ENCODE measurements at regions not wholly inside any gene's neighbourhood (a gene's known extent, or its start where the extent isn't known, plus 50 kb on each side); places are given as distances from the start of the nearest gene placed in this dataset.

- H3K9me3 ChIP-seq (ENCODE audit: control insufficient read depth, insufficient read depth, low read depth, low read length), result no peaks in the 10 kb centered on the region
- H3K36me3 ChIP-seq (ENCODE audit: control insufficient read depth in 2 of 2, insufficient read depth in 1 of 2, low read length in 2 of 2), result no peaks in the 10 kb centered on the region
- CTCF ChIA-PET, result no interaction called here
- no peak for TF ChIP-seq ZNF280D (tag by site-specific recombination; IDR thresholded peaks at IDR 0.05)
- no peak for TF ChIP-seq ZNF223 (tag by site-specific recombination; IDR thresholded peaks at IDR 0.05)
- no peak for TF ChIP-seq KLF8 (tag by site-specific recombination; IDR thresholded peaks at IDR 0.05)
- TF ChIP-seq ZNF707 (tag by site-specific recombination; IDR thresholded peaks at IDR 0.05), result no peak
- TF ChIP-seq ZNF449 (tag by site-specific recombination; IDR thresholded peaks at IDR 0.05), result no peak
- TF ChIP-seq ZNF248 (tag by site-specific recombination; IDR thresholded peaks at IDR 0.05), result no peak
- no peak for TF ChIP-seq ZNF558 (tag by site-specific recombination; IDR thresholded peaks at IDR 0.05)
- TF ChIP-seq ZBTB49 (tag by site-specific recombination; IDR thresholded peaks at IDR 0.05; ENCODE audit: low read depth), result no peak
- TF ChIP-seq PRDM1 (tag by site-specific recombination; IDR thresholded peaks at IDR 0.05), result no peak
- TF ChIP-seq ZNF426 (tag by site-specific recombination; IDR thresholded peaks at IDR 0.05), result no peak
- no peak for TF ChIP-seq ZFP37 (tag by site-specific recombination; IDR thresholded peaks at IDR 0.05)
- TF ChIP-seq ZNF48 (tag by site-specific recombination; IDR thresholded peaks at IDR 0.05), result no peak
- no peak for TF ChIP-seq HIC1 (tag by site-specific recombination; IDR thresholded peaks at IDR 0.05)
- TF ChIP-seq MZF1 (tag by site-specific recombination; IDR thresholded peaks at IDR 0.05; ENCODE audit: borderline replicate concordance), result no peak
- POLR2A ChIA-PET, result no interaction called here
- H3K4me1 ChIP-seq (ENCODE audit: control insufficient read depth, insufficient read depth, low read length), result no peaks in the 10 kb centered on the region
- H3K27ac ChIP-seq (ENCODE audit: extremely low read depth, low read depth, low read length), result no peak overlapping the region
- no peak overlapping the region for H3K4me3 ChIP-seq (ENCODE audit: low read depth, low read length)
These were observed 229.9 kb downstream of the ADGRG6 start for GRCh38 chr6:142531727-142532126.

GRCh38 chr6:142534076-142534475 lies 232.3 kb downstream of the ADGRG6 start:
- Histone ChIP-seq H3K4me3 (ENCODE audit: low read depth, low read length) (no peak overlapping the region), H3K9me3 (ENCODE audit: control insufficient read depth, insufficient read depth, low read depth, low read length) (no peaks in the 10 kb centered on the region), H3K27ac (ENCODE audit: extremely low read depth, low read depth, low read length) (no peak overlapping the region), H3K36me3 (ENCODE audit: control insufficient read depth in 2 of 2, insufficient read depth in 1 of 2, low read length in 2 of 2) (no peaks in the 10 kb centered on the region), H3K4me1 (ENCODE audit: control insufficient read depth, insufficient read depth, low read length) (no peaks in the 10 kb centered on the region)
- ChIA-PET POLR2A (no interaction called here), CTCF (interaction anchor here (0.6 to 6.7 kb wide), 3 partner anchors 60 to 487 kb away, joined by 3 to 81 read pairs (median 4); no protein-coding TSS in a partner anchor)
- TF ChIP-seq ZNF341 (tag by site-specific recombination; IDR thresholded peaks at IDR 0.05; ENCODE audit: low read depth) (no peak), ZNF837 (tag by site-specific recombination; IDR thresholded peaks at IDR 0.05) (no peak), MZF1 (tag by site-specific recombination; IDR thresholded peaks at IDR 0.05; ENCODE audit: borderline replicate concordance) (no peak), ZNF394 (tag by site-specific recombination; IDR thresholded peaks at IDR 0.05; ENCODE audit: borderline replicate concordance) (no peak), ZNF366 (tag by site-specific recombination; conservative IDR thresholded peaks at IDR 0.05) (no peak), ZFP69B (tag by site-specific recombination; IDR thresholded peaks at IDR 0.05) (no peak), ZNF704 (tag by site-specific recombination; IDR thresholded peaks at IDR 0.05) (no peak), ZNF354C (tag by site-specific recombination; IDR thresholded peaks at IDR 0.05; ENCODE audit: borderline replicate concordance, low read depth) (no peak), ZNF223 (tag by site-specific recombination; IDR thresholded peaks at IDR 0.05) (no peak), ZNF48 (tag by site-specific recombination; IDR thresholded peaks at IDR 0.05) (no peak), HOXD13 (CRISPR knock-in tag; IDR thresholded peaks at IDR 0.05; ENCODE audit: borderline replicate concordance) (no peak), RBAK (tag by site-specific recombination; IDR thresholded peaks at IDR 0.05) (no peak), IKZF3 (tag by site-specific recombination; IDR thresholded peaks at IDR 0.05) (no peak), PRDM1 (tag by site-specific recombination; IDR thresholded peaks at IDR 0.05) (no peak), ZNF266 (tag by site-specific recombination; IDR thresholded peaks at IDR 0.05; ENCODE audit: low read depth) (no peak), ZNF2 (tag by site-specific recombination; IDR thresholded peaks at IDR 0.05) (no peak)

All from HEK293 (cell line).